ENCODE measurements at regions not wholly inside any gene's neighbourhood (a gene's known extent, or its start where the extent isn't known, plus 50 kb on each side); places are given as distances from the start of the nearest gene placed in this dataset.

- DNase-seq (ENCODE audit: low read depth, low spot score): no peak
- no peak overlapping the region for H3K4me3 ChIP-seq (ENCODE audit: low read length)
Measured at GRCh38 chr1:177798614-177799013, 171.2 kb downstream of the SEC16B start.

- no peak for DNase-seq (ENCODE audit: low read depth, low spot score)
- no peak overlapping the region for H3K4me3 ChIP-seq (ENCODE audit: low read length)
Measured at GRCh38 chr1:177796561-177796960, 173.3 kb downstream of the SEC16B start.

GRCh38 chr1:177794376-177794991 is 175.4 kb downstream of the SEC16B start:
- DNase-seq (ENCODE audit: low read depth, low spot score): no peak
- H3K4me3 ChIP-seq (ENCODE audit: low read length): no peak overlapping the region

- no peak for DNase-seq (ENCODE audit: low read depth, low spot score)
- H3K4me3 ChIP-seq (ENCODE audit: low read length): no peak overlapping the region
Measured at GRCh38 chr1:177793900-177794299, 176.0 kb downstream of the SEC16B start.

GRCh38 chr1:177790566-177790965 is 179.3 kb downstream of the SEC16B start:
- H3K4me3 ChIP-seq (ENCODE audit: low read length): no peak overlapping the region
- no peak for DNase-seq (ENCODE audit: low read depth, low spot score)

- DNase-seq (ENCODE audit: low read depth, low spot score): no peak
- H3K4me3 ChIP-seq (ENCODE audit: low read length): no peak overlapping the region
Measured at GRCh38 chr1:177789956-177790355, 179.9 kb downstream of the SEC16B start.

GRCh38 chr1:177786176-177786745 is 183.6 kb downstream of the SEC16B start:
- H3K4me3 ChIP-seq (ENCODE audit: low read length): no peak overlapping the region
- no peak for DNase-seq (ENCODE audit: low read depth, low spot score)

- DNase-seq (ENCODE audit: low read depth, low spot score): no peak
Measured at GRCh38 chr1:177784936-177785335, 184.9 kb downstream of the SEC16B start.

GRCh38 chr1:177784409-177784808 is 185.4 kb downstream of the SEC16B start:
- H3K4me3 ChIP-seq (ENCODE audit: low read length): no peak overlapping the region

More at GRCh38 chr1:177784936-177785335, 184.9 kb downstream of the SEC16B start:
- no peak overlapping the region for H3K4me3 ChIP-seq (ENCODE audit: low read length)

GRCh38 chr1:177783051-177783450 is 186.8 kb downstream of the SEC16B start:
- no peak for DNase-seq (ENCODE audit: low read depth, low spot score)
- no peak overlapping the region for H3K4me3 ChIP-seq (ENCODE audit: low read length)

More at GRCh38 chr1:177784409-177784808, 185.4 kb downstream of the SEC16B start:
- DNase-seq (ENCODE audit: low read depth, low spot score): no peak

- no peak overlapping the region for H3K4me3 ChIP-seq (ENCODE audit: low read length)
- peak; percentile 51 for DNase-seq (ENCODE audit: low read depth, low spot score)
Measured at GRCh38 chr1:177780096-177780700, 189.7 kb downstream of the SEC16B start.

- no peak overlapping the region for H3K4me3 ChIP-seq (ENCODE audit: low read length)
Measured at GRCh38 chr1:177779166-177779965, 190.5 kb downstream of the SEC16B start.

GRCh38 chr1:177775924-177776323 is 193.9 kb downstream of the SEC16B start:
- no peak overlapping the region for H3K4me3 ChIP-seq (ENCODE audit: low read length)
- DNase-seq (ENCODE audit: low read depth, low spot score): no peak

More at GRCh38 chr1:177779166-177779965, 190.5 kb downstream of the SEC16B start:
- no peak for DNase-seq (ENCODE audit: low read depth, low spot score)

GRCh38 chr1:177772386-177772960 is 197.4 kb downstream of the SEC16B start:
- DNase-seq (ENCODE audit: low read depth, low spot score): no peak

GRCh38 chr1:177771688-177772087 is 198.2 kb downstream of the SEC16B start:
- H3K4me3 ChIP-seq (ENCODE audit: low read length): no peak overlapping the region
- no peak for DNase-seq (ENCODE audit: low read depth, low spot score)

More at GRCh38 chr1:177772386-177772960, 197.4 kb downstream of the SEC16B start:
- H3K4me3 ChIP-seq (ENCODE audit: low read length): no peak overlapping the region

GRCh38 chr1:177770096-177770495 is 199.8 kb downstream of the SEC16B start:
- DNase-seq (ENCODE audit: low read depth, low spot score): no peak
- no peak overlapping the region for H3K4me3 ChIP-seq (ENCODE audit: low read length)

GRCh38 chr1:177755851-177756560 is 213.9 kb downstream of the SEC16B start:
- H3K4me3 ChIP-seq (ENCODE audit: low read length): no peak overlapping the region

GRCh38 chr1:177754603-177755002 is 215.3 kb downstream of the SEC16B start:
- H3K4me3 ChIP-seq (ENCODE audit: low read length): no peak overlapping the region
- DNase-seq (ENCODE audit: low read depth, low spot score): no peak

More at GRCh38 chr1:177755851-177756560, 213.9 kb downstream of the SEC16B start:
- DNase-seq (ENCODE audit: low read depth, low spot score): no peak

GRCh38 chr1:177753655-177754054 is 216.2 kb downstream of the SEC16B start:
- no peak overlapping the region for H3K4me3 ChIP-seq (ENCODE audit: low read length)
- no peak for DNase-seq (ENCODE audit: low read depth, low spot score)

Measured in Jurkat, Clone E6-1 (cell line).